Vagina (tissue), 2 donors: ENCODE measurements at regions not wholly inside any gene's neighbourhood (a gene's known extent, or its start where the extent isn't known, plus 50 kb on each side); places are given as distances from the start of the nearest gene placed in this dataset.

Experiments used
- CTCF ChIP-seq, 3 experiments: fragments of 450-650 bp in 2 of 3; fragments of 200-600 bp in 1 of 3; sonication (generic) in 1 of 3; IDR thresholded peaks; one replicate each; pipeline ENCODE4 v1.5.1; 2017 to 2019; ENCODE audit warnings: antibody characterized with exemption in 3 of 3, mild to moderate bottlenecking in 2 of 3, moderate library complexity in 2 of 3
- POLR2A ChIP-seq, 2 donors: fragments of 450-650 bp; IDR thresholded peaks; one replicate each; pipeline ENCODE4 v1.6.1; 2017; ENCODE audit warnings: antibody characterized with exemption in 2 of 2, mild to moderate bottlenecking in 2 of 2, moderate library complexity in 2 of 2

- TF ChIP-seq CTCF (IDR thresholded peaks at IDR 0.05) (no peak), POLR2A (IDR thresholded peaks at IDR 0.05) (no peak)
Measured at GRCh38 chr3:115330430-115330829, 183.3 kb upstream of the ZBTB20 start.
